GM12891 (cell line): ENCODE measurements at regions not wholly inside any gene's neighbourhood (a gene's known extent, or its start where the extent isn't known, plus 50 kb on each side); places are given as distances from the start of the nearest gene placed in this dataset.

Experiments
- POLR2A ChIP-seq: IDR thresholded peaks from 2 replicates; pipeline ENCODE4 v1.6.1; 2011; ENCODE audit warnings: low read depth, low read length, control low read depth
- POLR2AphosphoS5 ChIP-seq: IDR thresholded peaks from 2 replicates; pipeline ENCODE4 v1.6.1; 2011; ENCODE audit warnings: low read depth, low read length, control low read depth
- POU2F2 ChIP-seq: IDR thresholded peaks from 2 replicates; pipeline ENCODE4 v1.6.1; 2011; ENCODE audit warnings: low read depth, mild to moderate bottlenecking, control low read depth, low read length, moderate library complexity
- TAF1 ChIP-seq: IDR thresholded peaks from 2 replicates; pipeline ENCODE4 v1.6.1; 2011; ENCODE audit warnings: low read depth, low read length, control low read depth

DNA sequence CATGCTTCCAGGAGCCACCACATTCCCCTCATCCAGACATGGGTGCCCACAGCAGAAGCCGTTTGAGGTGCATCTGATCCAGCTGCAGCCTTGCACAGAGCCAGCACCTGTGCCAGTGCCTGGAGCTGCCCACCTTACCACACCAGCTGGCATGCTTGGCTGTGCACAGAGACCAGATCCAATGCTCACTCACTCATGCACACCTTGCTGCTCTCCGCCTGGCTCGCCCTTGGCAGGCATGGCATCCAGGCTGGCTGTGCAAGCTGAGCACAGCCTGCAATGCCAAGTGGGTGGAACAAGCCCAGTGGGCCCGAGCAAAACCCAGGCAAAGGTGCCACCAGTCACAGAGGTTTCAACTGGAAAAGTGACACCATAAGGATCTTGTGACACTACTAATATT lies 66.9 kb upstream of the SEMA3A start:
- TF ChIP-seq TAF1: no peak
- TF ChIP-seq POLR2AphosphoS5: no peak
- no peak for TF ChIP-seq POLR2A
- no peak for TF ChIP-seq POU2F2
